ENCODE measurements at regions not wholly inside any gene's neighbourhood (a gene's known extent, or its start where the extent isn't known, plus 50 kb on each side); places are given as distances from the start of the nearest gene placed in this dataset.

- TF ChIP-seq EZH2 (IDR thresholded peaks at IDR 0.05): no peak
- TF ChIP-seq POLR2AphosphoS5 (IDR thresholded peaks at IDR 0.05; ENCODE audit: borderline replicate concordance, low read depth, low read length): no peak
These were observed 697.6 kb downstream of the KCNA4 start for GRCh38 chr11:29319210-29319609.
